HepG2 (cell line): ENCODE measurements at regions not wholly inside any gene's neighbourhood (a gene's known extent, or its start where the extent isn't known, plus 50 kb on each side); places are given as distances from the start of the nearest gene placed in this dataset.

Source experiments
- ATAC-seq: fragments of 200-7000 bp; cut with Tn5 transposase; 3 replicates; pipeline ENCODE4 v1.9.1; 2020; ENCODE audit warnings: mild to moderate bottlenecking, moderate library complexity
- BruUV-seq: library from RNA; stranded (reverse); fragments of 400-500 nt; replicated peaks from 2 replicates; lab custom pipeline; 2021; lab: Mats Ljungman, UMichigan
- CTCF ChIA-PET: fragments of 300-600 bp; formaldehyde crosslinking; extraction: SDS; loops from one replicate; lab custom pipeline; 2021; ENCODE audit warnings: low total read pairs, inconsistent platforms, low intra/inter-chr PET ratio; lab: Yijun Ruan, JAX
- POLR2A ChIA-PET: fragments of 350-600 bp; sonication (Branson Sonifier 250); formaldehyde crosslinking; loops from one replicate; lab custom pipeline; 2020; ENCODE audit warnings: antibody characterized with exemption, inconsistent platforms; lab: Yijun Ruan, JAX
- DNase-seq: peaks from one replicate; pipeline ENCODE4 v3.0.0-alpha.2; 2015; ENCODE audit warnings: low spot score
- FAIRE-seq: peaks from 3 replicates; lab custom pipeline; 2011; peaks lifted over from hg19 to GRCh38; lab: Jason Lieb, UNC
- H2AFZ ChIP-seq: one replicate; pipeline ENCODE4 v1.6.1; 2011; ENCODE audit warnings: low read length, inconsistent platforms
- H3K27ac ChIP-seq: fragments of 300-600 bp; 3 replicates; pipeline ENCODE4 v1.8.0; 2011; ENCODE audit warnings: mixed run types, mild to moderate bottlenecking, mixed read lengths, low read length, inconsistent platforms; ENCODE audit not compliant: insufficient read depth; ENCODE audit errors: extremely low read length
- H3K27me3 ChIP-seq, 2 experiments: fragments of 200-600 bp in 1 of 2; 2 replicates in 1 of 2; 3 replicates in 1 of 2; pipeline versions ENCODE4 v1.6.0 to v1.8.0; 2011; ENCODE audit warnings: low read length in 2 of 2, mild to moderate bottlenecking in 2 of 2, moderate library complexity in 2 of 2, inconsistent platforms in 1 of 2; ENCODE audit not compliant: insufficient read depth in 2 of 2, control insufficient read depth in 1 of 2
- H3K36me3 ChIP-seq, 2 experiments: fragments of 200-600 bp in 1 of 2; replicated peaks in 1 of 2; 2 replicates in 1 of 2; 3 replicates in 1 of 2; pipeline versions ENCODE4 v1.5.1 to v1.8.0; 2011; ENCODE audit warnings: low read length in 2 of 2, inconsistent platforms in 1 of 2; ENCODE audit not compliant: insufficient read depth in 2 of 2, control insufficient read depth in 1 of 2
- H3K4me1 ChIP-seq: 2 replicates; pipeline ENCODE4 v1.5.1; 2012; ENCODE audit warnings: low read length, inconsistent platforms; ENCODE audit not compliant: insufficient read depth
- H3K4me2 ChIP-seq: 2 replicates; pipeline ENCODE4 v1.6.0; 2011; ENCODE audit warnings: low read depth, low read length, inconsistent platforms
- H3K4me3 ChIP-seq, 3 experiments: fragments of 200-600 bp in 1 of 3; sonication (generic), shearing (Covaris generic) in 1 of 3; replicated peaks in 1 of 3; 2 replicates each; pipeline ENCODE4 v1.5.1; 2011 to 2016; ENCODE audit warnings: low read length in 3 of 3, inconsistent platforms in 2 of 3, low read depth in 2 of 3, mild to moderate bottlenecking in 2 of 3, control low read depth in 1 of 3, mixed read lengths in 1 of 3; ENCODE audit not compliant: insufficient read depth in 1 of 3
- H3K79me2 ChIP-seq: one replicate; pipeline ENCODE4 v1.6.1; 2011; ENCODE audit warnings: low read length, inconsistent platforms; ENCODE audit not compliant: insufficient read depth
- H3K9ac ChIP-seq: 2 replicates; pipeline ENCODE4 v1.6.0; 2011; ENCODE audit warnings: mild to moderate bottlenecking, low read depth, low read length, inconsistent platforms; ENCODE audit not compliant: insufficient read depth
- H3K9me3 ChIP-seq: 2 replicates; pipeline ENCODE4 v1.5.1; 2012; ENCODE audit warnings: mild to moderate bottlenecking, low read length
- H4K20me1 ChIP-seq: 2 replicates; pipeline ENCODE4 v1.6.0; 2011; ENCODE audit warnings: inconsistent platforms, mild to moderate bottlenecking, low read length, moderate library complexity; ENCODE audit not compliant: insufficient read depth
- ATAD3A ChIP-seq: sonication (generic); formaldehyde crosslinking; IDR thresholded peaks from 2 replicates; pipeline ENCODE4 v1.4.0; 2020; ENCODE audit warnings: missing genetic modification reagents
- CENPT ChIP-seq: sonication (generic); formaldehyde crosslinking; IDR thresholded peaks from 2 replicates; pipeline ENCODE4 v1.8.0; 2022; ENCODE audit warnings: low read depth, mild to moderate bottlenecking, moderate library complexity, missing genetic modification reagents
- KLF15 ChIP-seq: sonication (generic); formaldehyde crosslinking; IDR thresholded peaks from 2 replicates; pipeline ENCODE4 v1.8.1; 2023; ENCODE audit warnings: borderline replicate concordance, mild to moderate bottlenecking, inconsistent platforms, missing genetic modification reagents, mixed read lengths
- PHF20 ChIP-seq: sonication (generic); formaldehyde crosslinking; IDR thresholded peaks from 2 replicates; pipeline ENCODE4 v1.5.0; 2020; ENCODE audit warnings: mild to moderate bottlenecking, missing genetic modification reagents
- PRMT3 ChIP-seq: sonication (generic); formaldehyde crosslinking; IDR thresholded peaks from 2 replicates; pipeline ENCODE4 v1.8.1; 2022; ENCODE audit warnings: low read depth, mild to moderate bottlenecking, moderate library complexity, missing genetic modification reagents, borderline replicate concordance
- WGBS: methylation state at CpG from one replicate; pipeline ENCODE4 v1.1.6; 2017; ENCODE audit warnings: low lambda C conversion rate; 5-methylcytosine and 5-hydroxymethylcytosine counted together
- in situ Hi-C: cut with HindIII; loops from 2 replicates; pipeline ENCODE4 v1.10.0; 2017; ENCODE audit warnings: low pct_unique_long_range_greater_than_20kb; ENCODE audit not compliant: extremely low pct_ligation_motif_present
- intact Hi-C: fragments of 100-400 bp; cut with micrococcal nuclease; formaldehyde crosslinking; loops from one replicate; pipeline ENCODE4 v1.10.0; 2022; ENCODE audit not compliant: unreplicated experiment
- TF ChIP-seq, protein P1 (sequence below): IDR thresholded peaks from 2 replicates; pipeline ENCODE4 v1.6.1; 2016; ENCODE audit warnings: missing genetic modification reagents, missing compliant biosample characterization
- TF ChIP-seq, protein P2 (sequence below): sonication (generic); formaldehyde crosslinking; IDR thresholded peaks from 2 replicates; pipeline ENCODE4 v1.4.0; 2020; ENCODE audit warnings: low read depth, mild to moderate bottlenecking, missing genetic modification reagents
- TF ChIP-seq, protein P3 (sequence below): sonication (generic); formaldehyde crosslinking; IDR thresholded peaks from 2 replicates; pipeline ENCODE4 v1.9.0; 2021; ENCODE audit warnings: missing genetic modification reagents, mild to moderate bottlenecking, borderline replicate concordance
- TF ChIP-seq, protein P4 (sequence below): IDR thresholded peaks from 2 replicates; pipeline ENCODE4 v1.6.1; 2016; ENCODE audit warnings: low read depth, missing genetic modification reagents, missing compliant biosample characterization

GRCh38 chr18:75683426-75683825 is 255.9 kb upstream of the SMIM21 start:
- in situ Hi-C loops = no loop called here
- POLR2A ChIA-PET = no interaction called here
- H3K79me2 ChIP-seq = no peaks in the 10 kb centered on the region
- no peak for ATAC-seq
- no peak overlapping the region for H2AFZ ChIP-seq
- no peak overlapping the region for H3K9ac ChIP-seq
- no peak overlapping the region for H3K27ac ChIP-seq
- H3K27me3 ChIP-seq = peaks cover 0 to 6% of the 10 kb centered on the region in 2 experiments; a peak in 3 of 5 replicates
- TF ChIP-seq PHF20 (CRISPR knock-in tag) (no peak), KLF15 (no peak), ATAD3A (CRISPR knock-in tag) (no peak), CENPT (CRISPR knock-in tag) (no peak), PRMT3 (no peak)
- TF ChIP-seq, protein P1, sequence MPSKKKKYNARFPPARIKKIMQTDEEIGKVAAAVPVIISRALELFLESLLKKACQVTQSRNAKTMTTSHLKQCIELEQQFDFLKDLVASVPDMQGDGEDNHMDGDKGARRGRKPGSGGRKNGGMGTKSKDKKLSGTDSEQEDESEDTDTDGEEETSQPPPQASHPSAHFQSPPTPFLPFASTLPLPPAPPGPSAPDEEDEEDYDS = no peak
- TF ChIP-seq, protein P2, sequence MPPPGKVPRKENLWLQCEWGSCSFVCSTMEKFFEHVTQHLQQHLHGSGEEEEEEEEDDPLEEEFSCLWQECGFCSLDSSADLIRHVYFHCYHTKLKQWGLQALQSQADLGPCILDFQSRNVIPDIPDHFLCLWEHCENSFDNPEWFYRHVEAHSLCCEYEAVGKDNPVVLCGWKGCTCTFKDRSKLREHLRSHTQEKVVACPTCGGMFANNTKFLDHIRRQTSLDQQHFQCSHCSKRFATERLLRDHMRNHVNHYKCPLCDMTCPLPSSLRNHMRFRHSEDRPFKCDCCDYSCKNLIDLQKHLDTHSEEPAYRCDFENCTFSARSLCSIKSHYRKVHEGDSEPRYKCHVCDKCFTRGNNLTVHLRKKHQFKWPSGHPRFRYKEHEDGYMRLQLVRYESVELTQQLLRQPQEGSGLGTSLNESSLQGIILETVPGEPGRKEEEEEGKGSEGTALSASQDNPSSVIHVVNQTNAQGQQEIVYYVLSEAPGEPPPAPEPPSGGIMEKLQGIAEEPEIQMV = no peak
- TF ChIP-seq, protein P3, sequence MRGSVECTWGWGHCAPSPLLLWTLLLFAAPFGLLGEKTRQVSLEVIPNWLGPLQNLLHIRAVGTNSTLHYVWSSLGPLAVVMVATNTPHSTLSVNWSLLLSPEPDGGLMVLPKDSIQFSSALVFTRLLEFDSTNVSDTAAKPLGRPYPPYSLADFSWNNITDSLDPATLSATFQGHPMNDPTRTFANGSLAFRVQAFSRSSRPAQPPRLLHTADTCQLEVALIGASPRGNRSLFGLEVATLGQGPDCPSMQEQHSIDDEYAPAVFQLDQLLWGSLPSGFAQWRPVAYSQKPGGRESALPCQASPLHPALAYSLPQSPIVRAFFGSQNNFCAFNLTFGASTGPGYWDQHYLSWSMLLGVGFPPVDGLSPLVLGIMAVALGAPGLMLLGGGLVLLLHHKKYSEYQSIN (CRISPR knock-in tag) = no peak
- TF ChIP-seq, protein P4, sequence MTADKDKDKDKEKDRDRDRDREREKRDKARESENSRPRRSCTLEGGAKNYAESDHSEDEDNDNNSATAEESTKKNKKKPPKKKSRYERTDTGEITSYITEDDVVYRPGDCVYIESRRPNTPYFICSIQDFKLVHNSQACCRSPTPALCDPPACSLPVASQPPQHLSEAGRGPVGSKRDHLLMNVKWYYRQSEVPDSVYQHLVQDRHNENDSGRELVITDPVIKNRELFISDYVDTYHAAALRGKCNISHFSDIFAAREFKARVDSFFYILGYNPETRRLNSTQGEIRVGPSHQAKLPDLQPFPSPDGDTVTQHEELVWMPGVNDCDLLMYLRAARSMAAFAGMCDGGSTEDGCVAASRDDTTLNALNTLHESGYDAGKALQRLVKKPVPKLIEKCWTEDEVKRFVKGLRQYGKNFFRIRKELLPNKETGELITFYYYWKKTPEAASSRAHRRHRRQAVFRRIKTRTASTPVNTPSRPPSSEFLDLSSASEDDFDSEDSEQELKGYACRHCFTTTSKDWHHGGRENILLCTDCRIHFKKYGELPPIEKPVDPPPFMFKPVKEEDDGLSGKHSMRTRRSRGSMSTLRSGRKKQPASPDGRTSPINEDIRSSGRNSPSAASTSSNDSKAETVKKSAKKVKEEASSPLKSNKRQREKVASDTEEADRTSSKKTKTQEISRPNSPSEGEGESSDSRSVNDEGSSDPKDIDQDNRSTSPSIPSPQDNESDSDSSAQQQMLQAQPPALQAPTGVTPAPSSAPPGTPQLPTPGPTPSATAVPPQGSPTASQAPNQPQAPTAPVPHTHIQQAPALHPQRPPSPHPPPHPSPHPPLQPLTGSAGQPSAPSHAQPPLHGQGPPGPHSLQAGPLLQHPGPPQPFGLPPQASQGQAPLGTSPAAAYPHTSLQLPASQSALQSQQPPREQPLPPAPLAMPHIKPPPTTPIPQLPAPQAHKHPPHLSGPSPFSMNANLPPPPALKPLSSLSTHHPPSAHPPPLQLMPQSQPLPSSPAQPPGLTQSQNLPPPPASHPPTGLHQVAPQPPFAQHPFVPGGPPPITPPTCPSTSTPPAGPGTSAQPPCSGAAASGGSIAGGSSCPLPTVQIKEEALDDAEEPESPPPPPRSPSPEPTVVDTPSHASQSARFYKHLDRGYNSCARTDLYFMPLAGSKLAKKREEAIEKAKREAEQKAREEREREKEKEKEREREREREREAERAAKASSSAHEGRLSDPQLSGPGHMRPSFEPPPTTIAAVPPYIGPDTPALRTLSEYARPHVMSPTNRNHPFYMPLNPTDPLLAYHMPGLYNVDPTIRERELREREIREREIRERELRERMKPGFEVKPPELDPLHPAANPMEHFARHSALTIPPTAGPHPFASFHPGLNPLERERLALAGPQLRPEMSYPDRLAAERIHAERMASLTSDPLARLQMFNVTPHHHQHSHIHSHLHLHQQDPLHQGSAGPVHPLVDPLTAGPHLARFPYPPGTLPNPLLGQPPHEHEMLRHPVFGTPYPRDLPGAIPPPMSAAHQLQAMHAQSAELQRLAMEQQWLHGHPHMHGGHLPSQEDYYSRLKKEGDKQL (CRISPR knock-in tag) = no peak
- TF ChIP-seq, all 625 proteins: peak for 0
- FAIRE-seq (no peak), DNase-seq (no peak)
- intact Hi-C loops = no loop called here
- no peaks in the 10 kb centered on the region for H4K20me1 ChIP-seq
- no peak overlapping the region for H3K4me2 ChIP-seq
- no peaks in the 10 kb centered on the region for H3K4me1 ChIP-seq
- no peaks in the 10 kb centered on the region for H3K9me3 ChIP-seq
- CTCF ChIA-PET = no interaction called here
- no TSS peak for BruUV-seq
- H3K4me3 ChIP-seq = no peak overlapping the region
- no peaks in the 10 kb centered on the region for H3K36me3 ChIP-seq
- 8% methylated on average over 8 of the region's 8 CpGs for WGBS
